Mammary epithelial cell (primary cell): ENCODE measurements at regions not wholly inside any gene's neighbourhood (a gene's known extent, or its start where the extent isn't known, plus 50 kb on each side); places are given as distances from the start of the nearest gene placed in this dataset.

Experiments used
- EZH2 ChIP-seq: IDR thresholded peaks from 2 replicates; pipeline ENCODE4 v1.6.1; 2012; ENCODE audit warnings: low read length, inconsistent platforms, borderline replicate concordance
- TF ChIP-seq, protein P1 (sequence below), 2 donors: IDR thresholded peaks in 1 of 2; conservative IDR thresholded peaks in 1 of 2; 2 replicates each; pipeline ENCODE4 v1.5.1; 2011 to 2012; ENCODE audit warnings: inconsistent platforms in 2 of 2, low read length in 2 of 2, mild to moderate bottlenecking in 2 of 2, control low read depth in 1 of 2, low read depth in 1 of 2; ENCODE audit not compliant: insufficient read depth in 1 of 2; ENCODE audit errors: extremely low read depth in 1 of 2

DNA sequence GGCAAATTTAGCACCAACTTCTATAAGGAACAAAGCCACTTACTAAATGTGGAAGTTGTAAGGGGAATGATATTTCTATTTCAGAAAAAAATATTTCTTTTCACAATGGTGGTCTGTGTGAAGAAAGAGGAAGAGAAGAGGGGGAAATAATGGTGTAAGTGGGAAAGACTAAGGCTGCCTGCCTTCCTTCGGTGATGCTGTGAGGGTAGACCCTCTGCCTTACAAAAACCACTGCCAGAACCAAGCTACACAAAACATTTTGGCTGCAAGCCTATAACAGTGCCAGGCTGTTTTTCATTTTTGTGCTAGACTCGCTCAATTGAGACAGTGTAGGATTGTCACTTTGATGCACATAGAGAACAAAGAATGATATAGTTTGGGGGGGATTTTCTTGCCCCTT is 286.6 kb downstream of the ZEB2 start:
- TF ChIP-seq EZH2, result no peak
- TF ChIP-seq, protein P1, sequence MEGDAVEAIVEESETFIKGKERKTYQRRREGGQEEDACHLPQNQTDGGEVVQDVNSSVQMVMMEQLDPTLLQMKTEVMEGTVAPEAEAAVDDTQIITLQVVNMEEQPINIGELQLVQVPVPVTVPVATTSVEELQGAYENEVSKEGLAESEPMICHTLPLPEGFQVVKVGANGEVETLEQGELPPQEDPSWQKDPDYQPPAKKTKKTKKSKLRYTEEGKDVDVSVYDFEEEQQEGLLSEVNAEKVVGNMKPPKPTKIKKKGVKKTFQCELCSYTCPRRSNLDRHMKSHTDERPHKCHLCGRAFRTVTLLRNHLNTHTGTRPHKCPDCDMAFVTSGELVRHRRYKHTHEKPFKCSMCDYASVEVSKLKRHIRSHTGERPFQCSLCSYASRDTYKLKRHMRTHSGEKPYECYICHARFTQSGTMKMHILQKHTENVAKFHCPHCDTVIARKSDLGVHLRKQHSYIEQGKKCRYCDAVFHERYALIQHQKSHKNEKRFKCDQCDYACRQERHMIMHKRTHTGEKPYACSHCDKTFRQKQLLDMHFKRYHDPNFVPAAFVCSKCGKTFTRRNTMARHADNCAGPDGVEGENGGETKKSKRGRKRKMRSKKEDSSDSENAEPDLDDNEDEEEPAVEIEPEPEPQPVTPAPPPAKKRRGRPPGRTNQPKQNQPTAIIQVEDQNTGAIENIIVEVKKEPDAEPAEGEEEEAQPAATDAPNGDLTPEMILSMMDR (conservative IDR thresholded peaks at IDR 0.05 in 1 of 2, IDR thresholded peaks at IDR 0.05 in 1 of 2; ENCODE audit: extremely low read depth in 1 of 2, insufficient read depth in 1 of 2, low read depth in 1 of 2, low read length in 2 of 2), result no peak
